Mammary epithelial cell (primary cell): ENCODE measurements at regions not wholly inside any gene's neighbourhood (a gene's known extent, or its start where the extent isn't known, plus 50 kb on each side); places are given as distances from the start of the nearest gene placed in this dataset.

ENCODE experiments used
- EZH2 ChIP-seq: IDR thresholded peaks from 2 replicates; pipeline ENCODE4 v1.6.1; 2012; ENCODE audit warnings: low read length, inconsistent platforms, borderline replicate concordance
- TF ChIP-seq, protein P1 (sequence below), 2 donors: IDR thresholded peaks in 1 of 2; conservative IDR thresholded peaks in 1 of 2; 2 replicates each; pipeline ENCODE4 v1.5.1; 2011 to 2012; ENCODE audit warnings: inconsistent platforms in 2 of 2, low read length in 2 of 2, mild to moderate bottlenecking in 2 of 2, control low read depth in 1 of 2, low read depth in 1 of 2; ENCODE audit not compliant: insufficient read depth in 1 of 2; ENCODE audit errors: extremely low read depth in 1 of 2

DNA sequence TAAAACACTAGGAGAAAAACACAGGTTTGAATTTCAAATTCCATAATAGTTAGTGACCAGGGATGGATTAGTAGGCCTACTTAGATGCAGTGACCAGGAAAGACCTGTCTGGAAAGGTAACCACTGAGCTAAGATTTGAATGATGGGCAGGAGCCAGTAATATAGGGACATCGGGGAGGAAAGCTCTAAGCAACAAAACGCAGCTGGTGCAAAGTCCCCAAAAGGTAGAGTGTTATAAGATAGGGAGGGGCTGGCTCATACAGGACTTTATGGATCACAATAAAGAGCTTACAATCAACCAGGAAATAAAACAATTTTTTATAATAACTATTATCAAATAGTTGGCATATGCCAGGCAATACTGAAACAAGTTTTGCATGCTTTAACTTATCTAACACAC, 849.4 kb downstream of the LRRTM4 start:
- TF ChIP-seq, protein P1, sequence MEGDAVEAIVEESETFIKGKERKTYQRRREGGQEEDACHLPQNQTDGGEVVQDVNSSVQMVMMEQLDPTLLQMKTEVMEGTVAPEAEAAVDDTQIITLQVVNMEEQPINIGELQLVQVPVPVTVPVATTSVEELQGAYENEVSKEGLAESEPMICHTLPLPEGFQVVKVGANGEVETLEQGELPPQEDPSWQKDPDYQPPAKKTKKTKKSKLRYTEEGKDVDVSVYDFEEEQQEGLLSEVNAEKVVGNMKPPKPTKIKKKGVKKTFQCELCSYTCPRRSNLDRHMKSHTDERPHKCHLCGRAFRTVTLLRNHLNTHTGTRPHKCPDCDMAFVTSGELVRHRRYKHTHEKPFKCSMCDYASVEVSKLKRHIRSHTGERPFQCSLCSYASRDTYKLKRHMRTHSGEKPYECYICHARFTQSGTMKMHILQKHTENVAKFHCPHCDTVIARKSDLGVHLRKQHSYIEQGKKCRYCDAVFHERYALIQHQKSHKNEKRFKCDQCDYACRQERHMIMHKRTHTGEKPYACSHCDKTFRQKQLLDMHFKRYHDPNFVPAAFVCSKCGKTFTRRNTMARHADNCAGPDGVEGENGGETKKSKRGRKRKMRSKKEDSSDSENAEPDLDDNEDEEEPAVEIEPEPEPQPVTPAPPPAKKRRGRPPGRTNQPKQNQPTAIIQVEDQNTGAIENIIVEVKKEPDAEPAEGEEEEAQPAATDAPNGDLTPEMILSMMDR (conservative IDR thresholded peaks at IDR 0.05 in 1 of 2, IDR thresholded peaks at IDR 0.05 in 1 of 2; ENCODE audit: extremely low read depth in 1 of 2, insufficient read depth in 1 of 2, low read depth in 1 of 2, low read length in 2 of 2), result no peak
- no peak for TF ChIP-seq EZH2
